ENCODE measurements at regions not wholly inside any gene's neighbourhood (a gene's known extent, or its start where the extent isn't known, plus 50 kb on each side); places are given as distances from the start of the nearest gene placed in this dataset.

GRCh38 chr2:3121601-3122000, 256.0 kb downstream of the EIPR1 start:
- TF ChIP-seq CTCF (IDR thresholded peaks at IDR 0.05; ENCODE audit: low read length) (no peak), EZH2 (optimal IDR thresholded peaks at IDR 0.05; ENCODE audit: low read depth, low read length) (no peak), EZH2phosphoT487 (IDR thresholded peaks at IDR 0.05; ENCODE audit: low read length) (no peak)

All from MM.1S (cell line).